ENCODE measurements at regions not wholly inside any gene's neighbourhood (a gene's known extent, or its start where the extent isn't known, plus 50 kb on each side); places are given as distances from the start of the nearest gene placed in this dataset.

DNA sequence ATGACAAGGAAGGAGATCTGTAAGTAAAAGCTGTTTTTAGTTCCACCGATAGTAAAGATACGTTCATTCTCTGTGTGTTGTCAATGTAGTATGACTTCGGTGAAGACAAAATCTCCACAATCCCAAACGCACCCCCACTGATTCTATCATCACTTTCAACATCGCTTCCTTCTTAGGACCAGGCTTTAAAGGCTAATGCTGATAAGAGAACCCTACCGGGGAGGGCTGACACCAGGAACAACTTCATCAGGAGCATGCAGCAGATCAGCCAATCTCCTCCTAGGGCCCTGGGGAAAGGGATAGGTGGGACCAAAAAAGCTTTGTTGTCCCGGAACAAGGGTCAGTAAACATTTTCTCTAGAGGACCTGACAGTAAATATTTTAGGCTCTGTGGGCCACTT is 334.1 kb downstream of the VPS13C start:
- Histone ChIP-seq H3K9me3 (ENCODE audit: control insufficient read depth, low read depth, low read length) (no peaks in the 10 kb centered on the region), H2AFZ (ENCODE audit: control insufficient read depth, low read length) (no peak overlapping the region), H3K36me3 (ENCODE audit: control insufficient read depth in 2 of 2, extremely low read depth in 1 of 2, insufficient read depth in 2 of 2, low read length in 2 of 2) (no peaks in the 10 kb centered on the region), H3K4me3 (ENCODE audit: control insufficient read depth in 2 of 3, extremely low read depth in 1 of 3, insufficient read depth in 2 of 3, low read depth in 1 of 3, low read length in 3 of 3) (no peak overlapping the region), H3K4me1 (ENCODE audit: control insufficient read depth, extremely low read depth, insufficient read depth, low read length) (no peaks in the 10 kb centered on the region), H3K9ac (ENCODE audit: control insufficient read depth, extremely low read depth, insufficient read depth, low read length) (no peak overlapping the region), H3K79me2 (ENCODE audit: control insufficient read depth, insufficient read depth, low read length) (no peaks in the 10 kb centered on the region), H3K27ac (ENCODE audit: control insufficient read depth, insufficient read depth, low read length) (no peak overlapping the region), H3K4me2 (ENCODE audit: control insufficient read depth, extremely low read depth, insufficient read depth, low read depth, low read length) (no peak overlapping the region), H3K27me3 (ENCODE audit: control insufficient read depth, extremely low read depth, insufficient read depth, low read length) (peaks cover 3% of the 10 kb centered on the region), H3K9me1 (ENCODE audit: control insufficient read depth, extremely low read depth, insufficient read depth, low read length) (no peaks in the 10 kb centered on the region), H4K20me1 (ENCODE audit: control insufficient read depth, extremely low read depth, insufficient read depth, low read length) (no peaks in the 10 kb centered on the region)
- no peak for DNase-seq (ENCODE audit: low read depth, low spot score)
- no peak for TF ChIP-seq EZH2 (IDR thresholded peaks at IDR 0.05; ENCODE audit: low read length)
- TF ChIP-seq, protein P1, sequence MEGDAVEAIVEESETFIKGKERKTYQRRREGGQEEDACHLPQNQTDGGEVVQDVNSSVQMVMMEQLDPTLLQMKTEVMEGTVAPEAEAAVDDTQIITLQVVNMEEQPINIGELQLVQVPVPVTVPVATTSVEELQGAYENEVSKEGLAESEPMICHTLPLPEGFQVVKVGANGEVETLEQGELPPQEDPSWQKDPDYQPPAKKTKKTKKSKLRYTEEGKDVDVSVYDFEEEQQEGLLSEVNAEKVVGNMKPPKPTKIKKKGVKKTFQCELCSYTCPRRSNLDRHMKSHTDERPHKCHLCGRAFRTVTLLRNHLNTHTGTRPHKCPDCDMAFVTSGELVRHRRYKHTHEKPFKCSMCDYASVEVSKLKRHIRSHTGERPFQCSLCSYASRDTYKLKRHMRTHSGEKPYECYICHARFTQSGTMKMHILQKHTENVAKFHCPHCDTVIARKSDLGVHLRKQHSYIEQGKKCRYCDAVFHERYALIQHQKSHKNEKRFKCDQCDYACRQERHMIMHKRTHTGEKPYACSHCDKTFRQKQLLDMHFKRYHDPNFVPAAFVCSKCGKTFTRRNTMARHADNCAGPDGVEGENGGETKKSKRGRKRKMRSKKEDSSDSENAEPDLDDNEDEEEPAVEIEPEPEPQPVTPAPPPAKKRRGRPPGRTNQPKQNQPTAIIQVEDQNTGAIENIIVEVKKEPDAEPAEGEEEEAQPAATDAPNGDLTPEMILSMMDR (optimal IDR thresholded peaks at IDR 0.05 in 1 of 3, IDR thresholded peaks at IDR 0.05 in 1 of 3, conservative IDR thresholded peaks at IDR 0.05 in 1 of 3; ENCODE audit: extremely low read depth in 1 of 3, insufficient read depth in 2 of 3, low read length in 3 of 3), result no peak
- dilution Hi-C loops (cut with MboI; ENCODE audit: extremely low pct_ligation_motif_present, low sequenced_read_pairs), result no loop called here
- FAIRE-seq, result no peak

DNA sequence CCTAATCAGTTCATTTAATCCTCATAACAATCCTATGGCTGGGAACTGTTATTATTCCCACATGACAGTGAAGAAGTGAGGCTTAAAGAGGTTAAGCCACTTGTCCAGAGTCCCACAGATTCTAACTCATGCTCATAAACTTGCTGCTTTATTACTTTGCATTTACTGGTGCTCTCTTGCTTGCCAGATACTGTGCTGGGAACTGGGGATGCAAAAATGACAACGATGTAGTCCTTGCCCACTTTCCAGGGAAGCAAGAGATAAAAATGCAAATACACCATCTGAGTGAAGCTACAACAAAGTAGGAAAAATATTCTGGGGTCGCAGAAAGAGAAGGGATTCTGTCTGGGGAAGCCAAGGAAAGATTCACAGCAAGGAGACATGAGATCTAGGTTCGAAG is 335.0 kb downstream of the VPS13C start:
- Histone ChIP-seq H3K9me1 (ENCODE audit: control insufficient read depth, extremely low read depth, insufficient read depth, low read length) (no peaks in the 10 kb centered on the region), H4K20me1 (ENCODE audit: control insufficient read depth, extremely low read depth, insufficient read depth, low read length) (no peaks in the 10 kb centered on the region), H3K4me1 (ENCODE audit: control insufficient read depth, extremely low read depth, insufficient read depth, low read length) (no peaks in the 10 kb centered on the region), H3K27me3 (ENCODE audit: control insufficient read depth, extremely low read depth, insufficient read depth, low read length) (peaks cover 4% of the 10 kb centered on the region), H3K36me3 (ENCODE audit: control insufficient read depth in 2 of 2, extremely low read depth in 1 of 2, insufficient read depth in 2 of 2, low read length in 2 of 2) (no peaks in the 10 kb centered on the region), H3K9me3 (ENCODE audit: control insufficient read depth, low read depth, low read length) (no peaks in the 10 kb centered on the region), H2AFZ (ENCODE audit: control insufficient read depth, low read length) (no peak overlapping the region), H3K4me3 (ENCODE audit: control insufficient read depth in 2 of 3, extremely low read depth in 1 of 3, insufficient read depth in 2 of 3, low read depth in 1 of 3, low read length in 3 of 3) (no peak overlapping the region), H3K9ac (ENCODE audit: control insufficient read depth, extremely low read depth, insufficient read depth, low read length) (no peak overlapping the region), H3K4me2 (ENCODE audit: control insufficient read depth, extremely low read depth, insufficient read depth, low read depth, low read length) (no peak overlapping the region), H3K79me2 (ENCODE audit: control insufficient read depth, insufficient read depth, low read length) (no peaks in the 10 kb centered on the region), H3K27ac (ENCODE audit: control insufficient read depth, insufficient read depth, low read length) (no peak overlapping the region)
- DNase-seq (ENCODE audit: low read depth, low spot score), result no peak
- dilution Hi-C loops (cut with MboI; ENCODE audit: extremely low pct_ligation_motif_present, low sequenced_read_pairs), result no loop called here
- no peak for TF ChIP-seq EZH2 (IDR thresholded peaks at IDR 0.05; ENCODE audit: low read length)
- TF ChIP-seq, protein P1 (optimal IDR thresholded peaks at IDR 0.05 in 1 of 3, IDR thresholded peaks at IDR 0.05 in 1 of 3, conservative IDR thresholded peaks at IDR 0.05 in 1 of 3; ENCODE audit: extremely low read depth in 1 of 3, insufficient read depth in 2 of 3, low read length in 3 of 3), result no peak
- FAIRE-seq, result no peak

All from keratinocyte (primary cell).